Activated CD4-positive, alpha-beta T cell treated with anti-CD3 and anti-CD28 coated beads, Interleukin-2, amount 10 ng/mL, durations not matched to agents 7 days and 5 days (primary cell): ENCODE measurements at regions not wholly inside any gene's neighbourhood (a gene's known extent, or its start where the extent isn't known, plus 50 kb on each side); places are given as distances from the start of the nearest gene placed in this dataset.

ENCODE experiments used
- CTCF ChIA-PET: fragments of 350-600 bp; sonication (Branson Sonifier 250); formaldehyde crosslinking; loops from one replicate; lab custom pipeline; 2021; ENCODE audit warnings: antibody characterized with exemption; lab: Charles Lee
- POLR2A ChIA-PET: fragments of 350-600 bp; sonication (Branson Sonifier 250); formaldehyde crosslinking; loops from one replicate; lab custom pipeline; 2021; ENCODE audit warnings: antibody characterized with exemption; lab: Charles Lee
- DNase-seq: peaks from one replicate; pipeline ENCODE4 v3.0.0-alpha.2; 2020
- H3K27ac Mint-ChIP-seq: one replicate; pipeline ENCODE4 v1.8.0; 2021; ENCODE audit warnings: mild to moderate bottlenecking, moderate library complexity, mixed read lengths
- H3K27me3 Mint-ChIP-seq: one replicate; pipeline ENCODE4 v1.8.0; 2021; ENCODE audit warnings: mixed read lengths
- H3K36me3 Mint-ChIP-seq: one replicate; pipeline ENCODE4 v1.8.0; 2021; ENCODE audit warnings: low read depth, mixed read lengths
- H3K4me1 Mint-ChIP-seq: one replicate; pipeline ENCODE4 v1.8.0; 2021; ENCODE audit warnings: mixed read lengths
- H3K4me3 Mint-ChIP-seq: one replicate; pipeline ENCODE4 v1.8.0; 2021; ENCODE audit warnings: mild to moderate bottlenecking, moderate library complexity, mixed read lengths
- H3K9me3 Mint-ChIP-seq: one replicate; pipeline ENCODE4 v1.8.0; 2021; ENCODE audit warnings: mixed read lengths

- ChIA-PET POLR2A (no interaction called here), CTCF (no interaction called here)
- no peaks in the 10 kb centered on the region for H3K27me3 Mint-ChIP-seq
- H3K4me1 Mint-ChIP-seq = no peaks in the 10 kb centered on the region
- no peak overlapping the region for H3K4me3 Mint-ChIP-seq
- no peaks in the 10 kb centered on the region for H3K9me3 Mint-ChIP-seq
- no peak for DNase-seq
- no peaks in the 10 kb centered on the region for H3K36me3 Mint-ChIP-seq
- H3K27ac Mint-ChIP-seq = no peak overlapping the region
Observed at GRCh38 chr4:54359919-54360650, 131.0 kb downstream of the PDGFRA start.

GRCh38 chr4:54363037-54363436, 133.9 kb downstream of the PDGFRA start:
- Mint-ChIP-seq H3K4me1 (no peaks in the 10 kb centered on the region), H3K4me3 (no peak overlapping the region), H3K36me3 (no peaks in the 10 kb centered on the region), H3K9me3 (no peaks in the 10 kb centered on the region), H3K27ac (no peak overlapping the region), H3K27me3 (peaks cover under 1% of the 10 kb centered on the region)
- ChIA-PET CTCF (no interaction called here), POLR2A (no interaction called here)
- DNase-seq = no peak

- DNase-seq = no peak
- Mint-ChIP-seq H3K36me3 (no peaks in the 10 kb centered on the region), H3K4me1 (no peaks in the 10 kb centered on the region), H3K27me3 (peaks cover 11% of the 10 kb centered on the region), H3K4me3 (no peak overlapping the region), H3K9me3 (no peaks in the 10 kb centered on the region), H3K27ac (no peak overlapping the region)
- POLR2A ChIA-PET = no interaction called here
- CTCF ChIA-PET = no interaction called here
Observed at GRCh38 chr4:54365691-54366090, 136.6 kb downstream of the PDGFRA start.

GRCh38 chr4:54367059-54367458, 138.0 kb downstream of the PDGFRA start:
- H3K36me3 Mint-ChIP-seq = no peaks in the 10 kb centered on the region
- H3K27ac Mint-ChIP-seq = no peak overlapping the region
- H3K4me3 Mint-ChIP-seq = no peak overlapping the region
- POLR2A ChIA-PET = no interaction called here
- H3K4me1 Mint-ChIP-seq = no peaks in the 10 kb centered on the region
- H3K9me3 Mint-ChIP-seq = no peaks in the 10 kb centered on the region
- CTCF ChIA-PET = no interaction called here
- DNase-seq = no peak
- peaks cover 13% of the 10 kb centered on the region for H3K27me3 Mint-ChIP-seq

GRCh38 chr4:54368281-54369265, 139.5 kb downstream of the PDGFRA start:
- no peak for DNase-seq
- CTCF ChIA-PET = no interaction called here
- H3K27ac Mint-ChIP-seq = no peak overlapping the region
- H3K4me3 Mint-ChIP-seq = no peak overlapping the region
- POLR2A ChIA-PET = no interaction called here
- no peaks in the 10 kb centered on the region for H3K36me3 Mint-ChIP-seq
- no peaks in the 10 kb centered on the region for H3K9me3 Mint-ChIP-seq
- no peaks in the 10 kb centered on the region for H3K4me1 Mint-ChIP-seq
- peaks cover 14% of the 10 kb centered on the region for H3K27me3 Mint-ChIP-seq

- no peak for DNase-seq
- Mint-ChIP-seq H3K4me1 (no peaks in the 10 kb centered on the region), H3K4me3 (no peak overlapping the region), H3K36me3 (no peaks in the 10 kb centered on the region), H3K9me3 (no peaks in the 10 kb centered on the region), H3K27ac (no peak overlapping the region), H3K27me3 (peaks cover 14% of the 10 kb centered on the region)
- CTCF ChIA-PET = no interaction called here
- POLR2A ChIA-PET = no interaction called here
Observed at GRCh38 chr4:54371173-54371572, 142.1 kb downstream of the PDGFRA start.

- H3K9me3 Mint-ChIP-seq = no peaks in the 10 kb centered on the region
Observed at GRCh38 chr4:54372951-54373350, 143.9 kb downstream of the PDGFRA start.

GRCh38 chr4:54373718-54374210, 144.7 kb downstream of the PDGFRA start:
- H3K36me3 Mint-ChIP-seq = no peaks in the 10 kb centered on the region
- ChIA-PET CTCF (no interaction called here), POLR2A (no interaction called here)
- H3K4me3 Mint-ChIP-seq = no peak overlapping the region
- H3K27me3 Mint-ChIP-seq = peaks cover 12% of the 10 kb centered on the region
- H3K4me1 Mint-ChIP-seq = no peaks in the 10 kb centered on the region
- no peak for DNase-seq
- H3K9me3 Mint-ChIP-seq = no peaks in the 10 kb centered on the region
- H3K27ac Mint-ChIP-seq = no peak overlapping the region

More at GRCh38 chr4:54372951-54373350, 143.9 kb downstream of the PDGFRA start:
- Mint-ChIP-seq H3K27me3 (peaks cover 16% of the 10 kb centered on the region), H3K27ac (no peak overlapping the region), H3K4me3 (no peak overlapping the region), H3K4me1 (no peaks in the 10 kb centered on the region), H3K36me3 (no peaks in the 10 kb centered on the region)
- DNase-seq = no peak
- ChIA-PET POLR2A (no interaction called here), CTCF (no interaction called here)

GRCh38 chr4:54378461-54378860, 149.4 kb downstream of the PDGFRA start:
- Mint-ChIP-seq H3K9me3 (no peaks in the 10 kb centered on the region), H3K4me1 (no peaks in the 10 kb centered on the region), H3K4me3 (no peak overlapping the region), H3K36me3 (no peaks in the 10 kb centered on the region), H3K27me3 (peaks cover 2% of the 10 kb centered on the region), H3K27ac (no peak overlapping the region)
- ChIA-PET POLR2A (no interaction called here), CTCF (no interaction called here)
- no peak for DNase-seq

- ChIA-PET CTCF (no interaction called here), POLR2A (no interaction called here)
- H3K9me3 Mint-ChIP-seq = no peaks in the 10 kb centered on the region
- DNase-seq = no peak
- H3K27ac Mint-ChIP-seq = no peak overlapping the region
- H3K4me3 Mint-ChIP-seq = no peak overlapping the region
- H3K27me3 Mint-ChIP-seq = no peaks in the 10 kb centered on the region
- no peaks in the 10 kb centered on the region for H3K4me1 Mint-ChIP-seq
- H3K36me3 Mint-ChIP-seq = no peaks in the 10 kb centered on the region
Observed at GRCh38 chr4:54384152-54384551, 155.1 kb downstream of the PDGFRA start.

- Mint-ChIP-seq H3K27me3 (no peaks in the 10 kb centered on the region), H3K4me1 (no peaks in the 10 kb centered on the region), H3K27ac (no peak overlapping the region), H3K4me3 (no peak overlapping the region), H3K36me3 (no peaks in the 10 kb centered on the region), H3K9me3 (no peaks in the 10 kb centered on the region)
- DNase-seq = no peak
- ChIA-PET POLR2A (no interaction called here), CTCF (no interaction called here)
Observed at GRCh38 chr4:54384563-54384962, 155.5 kb downstream of the PDGFRA start.

- DNase-seq = no peak
- ChIA-PET CTCF (no interaction called here), POLR2A (no interaction called here)
- no peaks in the 10 kb centered on the region for H3K4me1 Mint-ChIP-seq
- no peaks in the 10 kb centered on the region for H3K9me3 Mint-ChIP-seq
- H3K27ac Mint-ChIP-seq = no peak overlapping the region
- H3K27me3 Mint-ChIP-seq = no peaks in the 10 kb centered on the region
- H3K4me3 Mint-ChIP-seq = no peak overlapping the region
- H3K36me3 Mint-ChIP-seq = no peaks in the 10 kb centered on the region
Observed at GRCh38 chr4:54386042-54386669, 157.1 kb downstream of the PDGFRA start.

- no peak for DNase-seq
- Mint-ChIP-seq H3K27ac (no peak overlapping the region), H3K9me3 (no peaks in the 10 kb centered on the region), H3K27me3 (no peaks in the 10 kb centered on the region), H3K4me1 (no peaks in the 10 kb centered on the region), H3K4me3 (no peak overlapping the region), H3K36me3 (no peaks in the 10 kb centered on the region)
- ChIA-PET CTCF (interaction anchor here (0.6 kb wide), 1 partner anchor 545 kb away, joined by 3 read pairs; no protein-coding TSS in a partner anchor), POLR2A (no interaction called here)
Observed at GRCh38 chr4:54386693-54387092, 157.6 kb downstream of the PDGFRA start.
